ENCODE measurements at regions not wholly inside any gene's neighbourhood (a gene's known extent, or its start where the extent isn't known, plus 50 kb on each side); places are given as distances from the start of the nearest gene placed in this dataset.

DNA sequence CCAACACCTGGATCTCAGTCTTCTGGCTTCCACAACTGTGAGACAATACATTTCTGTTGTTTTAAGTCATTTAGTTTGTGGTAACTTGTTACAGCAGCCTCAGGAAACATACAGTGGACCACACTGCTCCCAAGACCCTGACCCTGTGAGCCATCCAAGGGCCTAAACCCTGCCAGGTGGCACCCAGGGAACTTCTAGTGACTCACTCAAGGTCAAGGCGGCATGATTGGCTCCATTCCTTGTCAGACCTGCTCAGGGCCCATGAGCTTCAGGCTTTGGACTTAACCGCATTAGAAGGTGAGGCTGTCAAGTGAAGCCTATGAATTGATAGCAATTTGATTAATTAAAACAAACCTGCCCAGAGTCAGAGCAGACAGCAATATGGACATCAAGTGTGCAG lies 165.7 kb upstream of the MAMLD1 start:
- H3K4me3 ChIP-seq (ENCODE audit: low read length in 2 of 2) = no peak overlapping the region
- Mint-ChIP-seq H3K4me1 (no peaks in the 10 kb centered on the region), H3K27ac (no peak overlapping the region), H3K4me3 (no peak overlapping the region), H3K9me3 (no peaks in the 10 kb centered on the region), H3K27me3 (no peaks in the 10 kb centered on the region), H3K36me3 (no peaks in the 10 kb centered on the region)
- H3K9me3 ChIP-seq (ENCODE audit: control insufficient read depth in 1 of 2, low read length in 2 of 2) = no peaks in the 10 kb centered on the region
- intact Hi-C loops (cut with micrococcal nuclease) = no loop called here
- ChIA-PET POLR2A (ENCODE audit: partially characterized antibody) (no interaction called here), CTCF (ENCODE audit: partially characterized antibody) (no interaction called here)
- H3K4me1 ChIP-seq (ENCODE audit: insufficient read depth, low read length) = no peaks in the 10 kb centered on the region
- H3K36me3 ChIP-seq (ENCODE audit: insufficient read depth, low read length) = no peaks in the 10 kb centered on the region
- no peak for DNase-seq
- H3K27me3 ChIP-seq (ENCODE audit: insufficient read depth, low read length) = no peaks in the 10 kb centered on the region
- no peak overlapping the region for H3K27ac ChIP-seq (ENCODE audit: low read depth, low read length)

DNA sequence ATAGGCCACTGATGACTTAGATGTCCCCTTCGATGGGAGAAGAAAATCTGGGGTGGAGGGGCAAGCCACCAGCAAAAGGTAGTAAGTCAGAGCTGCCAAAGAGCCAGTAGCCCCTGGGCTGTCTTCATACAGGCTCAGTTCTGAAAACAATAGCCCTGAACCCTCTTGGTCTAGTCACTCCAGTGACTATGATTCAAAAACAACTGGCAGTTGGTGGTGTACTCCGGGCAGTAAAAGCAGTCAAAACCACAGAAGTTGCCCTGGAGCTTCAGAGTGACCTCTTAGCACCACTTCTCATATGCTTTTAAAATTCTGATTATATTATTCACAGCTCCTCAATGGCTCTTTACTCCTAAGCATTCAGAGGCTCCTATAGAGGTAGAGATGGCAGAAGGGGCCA lies 164.3 kb upstream of the MAMLD1 start:
- H3K9me3 Mint-ChIP-seq = no peaks in the 10 kb centered on the region
- Histone ChIP-seq H3K27me3 (ENCODE audit: insufficient read depth, low read length) (no peaks in the 10 kb centered on the region), H3K27ac (ENCODE audit: low read depth, low read length) (no peak overlapping the region), H3K9me3 (ENCODE audit: control insufficient read depth in 1 of 2, low read length in 2 of 2) (no peaks in the 10 kb centered on the region), H3K4me1 (ENCODE audit: insufficient read depth, low read length) (no peaks in the 10 kb centered on the region), H3K4me3 (ENCODE audit: low read length in 2 of 2) (no peak overlapping the region), H3K36me3 (ENCODE audit: insufficient read depth, low read length) (no peaks in the 10 kb centered on the region)
- H3K36me3 Mint-ChIP-seq = no peaks in the 10 kb centered on the region
- H3K27ac Mint-ChIP-seq = no peak overlapping the region
- no peaks in the 10 kb centered on the region for H3K27me3 Mint-ChIP-seq
- intact Hi-C loops (cut with micrococcal nuclease) = no loop called here
- no peaks in the 10 kb centered on the region for H3K4me1 Mint-ChIP-seq
- ChIA-PET POLR2A (ENCODE audit: partially characterized antibody) (no interaction called here), CTCF (ENCODE audit: partially characterized antibody) (no interaction called here)
- no peak overlapping the region for H3K4me3 Mint-ChIP-seq
- DNase-seq = no peak

DNA sequence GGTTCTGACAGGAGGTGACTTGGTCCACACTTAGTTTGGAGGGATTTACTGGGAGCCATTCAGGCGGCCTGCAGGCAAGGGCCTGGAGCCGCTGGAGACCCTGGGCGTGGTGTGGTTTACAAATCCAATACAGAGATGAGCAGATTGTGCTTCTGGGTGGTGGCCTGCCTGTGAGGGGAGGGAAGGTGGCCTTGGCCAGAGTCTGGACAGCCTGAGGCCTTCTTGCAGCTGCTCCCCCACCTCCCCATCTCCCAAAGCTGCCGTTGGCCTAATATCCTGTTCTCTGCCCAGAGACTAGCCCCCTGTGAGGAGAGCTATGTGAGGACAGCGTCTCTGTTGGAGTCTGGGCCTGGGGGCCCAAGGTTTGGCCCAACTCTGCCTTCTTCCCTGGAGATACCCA lies 163.9 kb upstream of the MAMLD1 start:
- CTCF ChIA-PET (ENCODE audit: partially characterized antibody) = no interaction called here
- POLR2A ChIA-PET (ENCODE audit: partially characterized antibody) = no interaction called here
- Histone ChIP-seq H3K4me1 (ENCODE audit: insufficient read depth, low read length) (no peaks in the 10 kb centered on the region), H3K9me3 (ENCODE audit: control insufficient read depth in 1 of 2, low read length in 2 of 2) (no peaks in the 10 kb centered on the region), H3K4me3 (ENCODE audit: low read length in 2 of 2) (no peak overlapping the region), H3K36me3 (ENCODE audit: insufficient read depth, low read length) (no peaks in the 10 kb centered on the region), H3K27me3 (ENCODE audit: insufficient read depth, low read length) (no peaks in the 10 kb centered on the region), H3K27ac (ENCODE audit: low read depth, low read length) (no peak overlapping the region)
- Mint-ChIP-seq H3K4me1 (no peaks in the 10 kb centered on the region), H3K4me3 (no peak overlapping the region), H3K27ac (no peak overlapping the region), H3K36me3 (no peaks in the 10 kb centered on the region), H3K9me3 (no peaks in the 10 kb centered on the region), H3K27me3 (no peaks in the 10 kb centered on the region)
- intact Hi-C loops (cut with micrococcal nuclease) = no loop called here
- DNase-seq = no peak

DNA sequence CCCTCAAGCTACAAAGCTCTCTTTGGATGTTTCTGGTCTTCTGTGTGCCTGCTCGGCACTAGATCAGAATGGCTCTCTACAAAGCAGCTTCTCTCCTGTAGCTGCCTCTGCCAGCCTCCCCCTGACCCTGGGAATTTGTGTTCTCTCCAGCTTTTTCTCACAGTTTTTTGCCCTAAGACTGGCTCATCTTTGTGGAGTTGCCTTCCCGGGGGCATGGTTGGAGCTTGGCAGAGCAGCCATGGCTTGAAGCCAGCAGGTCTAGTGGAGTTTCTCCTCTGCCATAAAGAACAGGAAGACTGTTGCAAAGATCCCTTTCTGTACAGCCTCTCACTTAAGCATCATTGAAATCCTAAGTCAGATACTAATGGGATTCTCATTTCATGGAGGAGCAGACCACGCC lies 163.3 kb upstream of the MAMLD1 start:
- Histone ChIP-seq H3K36me3 (ENCODE audit: insufficient read depth, low read length) (no peaks in the 10 kb centered on the region), H3K4me1 (ENCODE audit: insufficient read depth, low read length) (no peaks in the 10 kb centered on the region), H3K27ac (ENCODE audit: low read depth, low read length) (no peak overlapping the region), H3K27me3 (ENCODE audit: insufficient read depth, low read length) (no peaks in the 10 kb centered on the region), H3K9me3 (ENCODE audit: control insufficient read depth in 1 of 2, low read length in 2 of 2) (no peaks in the 10 kb centered on the region), H3K4me3 (ENCODE audit: low read length in 2 of 2) (no peak overlapping the region)
- no peak overlapping the region for H3K27ac Mint-ChIP-seq
- no peaks in the 10 kb centered on the region for H3K9me3 Mint-ChIP-seq
- no peak overlapping the region for H3K4me3 Mint-ChIP-seq
- no peaks in the 10 kb centered on the region for H3K36me3 Mint-ChIP-seq
- no peaks in the 10 kb centered on the region for H3K27me3 Mint-ChIP-seq
- CTCF ChIA-PET (ENCODE audit: partially characterized antibody) = no interaction called here
- no peak for DNase-seq
- POLR2A ChIA-PET (ENCODE audit: partially characterized antibody) = no interaction called here
- H3K4me1 Mint-ChIP-seq = no peaks in the 10 kb centered on the region
- intact Hi-C loops (cut with micrococcal nuclease) = no loop called here

DNA sequence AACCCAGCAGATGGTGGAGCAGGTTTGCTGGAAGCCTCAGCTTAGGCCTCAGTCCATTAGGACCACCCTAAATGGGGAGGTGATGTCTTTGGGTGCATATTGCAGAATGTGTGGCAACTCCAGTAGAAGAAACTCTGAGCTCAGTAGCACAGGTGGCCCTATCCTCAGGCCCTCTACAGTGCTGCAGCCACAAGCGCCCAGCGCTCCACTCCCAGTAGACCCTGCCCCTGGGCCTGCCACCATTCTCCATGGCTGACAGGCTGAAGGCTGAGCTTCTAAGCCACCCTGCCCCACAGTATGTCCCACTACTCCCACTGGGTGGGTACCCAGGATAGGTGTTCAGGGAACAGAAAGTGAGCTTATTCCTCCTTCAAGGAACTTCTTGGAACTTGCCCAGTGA lies 162.8 kb upstream of the MAMLD1 start:
- no peaks in the 10 kb centered on the region for H3K36me3 ChIP-seq (ENCODE audit: insufficient read depth, low read length)
- no peak overlapping the region for H3K4me3 Mint-ChIP-seq
- H3K4me3 ChIP-seq (ENCODE audit: low read length in 2 of 2) = no peak overlapping the region
- H3K4me1 Mint-ChIP-seq = no peaks in the 10 kb centered on the region
- no peaks in the 10 kb centered on the region for H3K27me3 ChIP-seq (ENCODE audit: insufficient read depth, low read length)
- DNase-seq = no peak
- H3K4me1 ChIP-seq (ENCODE audit: insufficient read depth, low read length) = no peaks in the 10 kb centered on the region
- H3K36me3 Mint-ChIP-seq = no peaks in the 10 kb centered on the region
- POLR2A ChIA-PET (ENCODE audit: partially characterized antibody) = no interaction called here
- intact Hi-C loops (cut with micrococcal nuclease) = no loop called here
- no peak overlapping the region for H3K27ac ChIP-seq (ENCODE audit: low read depth, low read length)
- CTCF ChIA-PET (ENCODE audit: partially characterized antibody) = no interaction called here
- H3K27ac Mint-ChIP-seq = no peak overlapping the region
- no peaks in the 10 kb centered on the region for H3K9me3 Mint-ChIP-seq
- no peaks in the 10 kb centered on the region for H3K9me3 ChIP-seq (ENCODE audit: control insufficient read depth in 1 of 2, low read length in 2 of 2)
- H3K27me3 Mint-ChIP-seq = no peaks in the 10 kb centered on the region

DNA sequence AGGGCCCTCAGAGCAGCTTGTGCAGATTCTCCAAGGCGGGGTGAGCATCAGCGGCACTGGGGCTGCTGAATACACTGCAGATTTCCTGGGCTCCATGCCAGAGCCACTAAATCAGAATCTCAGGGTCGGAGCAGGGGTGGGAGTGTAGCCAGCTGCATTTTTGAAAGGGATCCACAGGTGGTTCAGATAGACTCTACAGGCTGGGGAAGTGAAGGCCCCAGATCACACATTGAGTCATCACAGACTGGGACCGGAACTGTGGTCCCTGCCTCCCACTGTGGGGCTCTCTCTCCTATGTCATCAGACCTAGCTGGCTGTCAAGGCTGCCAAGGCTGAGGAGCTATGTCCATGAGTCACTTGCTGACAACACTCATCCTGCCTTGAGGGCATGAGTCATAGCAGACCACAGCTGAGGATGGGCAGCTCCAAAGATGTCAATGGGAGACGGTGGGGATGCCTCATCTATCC lies 162.3 kb upstream of the MAMLD1 start:
- no peak overlapping the region for H3K4me3 ChIP-seq (ENCODE audit: low read length in 2 of 2)
- DNase-seq = no peak
- H3K4me1 ChIP-seq (ENCODE audit: insufficient read depth, low read length) = no peaks in the 10 kb centered on the region
- H3K27me3 ChIP-seq (ENCODE audit: insufficient read depth, low read length) = no peaks in the 10 kb centered on the region
- ChIA-PET CTCF (ENCODE audit: partially characterized antibody) (no interaction called here), POLR2A (ENCODE audit: partially characterized antibody) (no interaction called here)
- no peaks in the 10 kb centered on the region for H3K27me3 Mint-ChIP-seq
- H3K36me3 Mint-ChIP-seq = no peaks in the 10 kb centered on the region
- no peaks in the 10 kb centered on the region for H3K4me1 Mint-ChIP-seq
- no peak overlapping the region for H3K27ac ChIP-seq (ENCODE audit: low read depth, low read length)
- no peaks in the 10 kb centered on the region for H3K9me3 ChIP-seq (ENCODE audit: control insufficient read depth in 1 of 2, low read length in 2 of 2)
- no peaks in the 10 kb centered on the region for H3K9me3 Mint-ChIP-seq
- H3K27ac Mint-ChIP-seq = no peak overlapping the region
- no peaks in the 10 kb centered on the region for H3K36me3 ChIP-seq (ENCODE audit: insufficient read depth, low read length)
- no peak overlapping the region for H3K4me3 Mint-ChIP-seq
- intact Hi-C loops (cut with micrococcal nuclease) = no loop called here

DNA sequence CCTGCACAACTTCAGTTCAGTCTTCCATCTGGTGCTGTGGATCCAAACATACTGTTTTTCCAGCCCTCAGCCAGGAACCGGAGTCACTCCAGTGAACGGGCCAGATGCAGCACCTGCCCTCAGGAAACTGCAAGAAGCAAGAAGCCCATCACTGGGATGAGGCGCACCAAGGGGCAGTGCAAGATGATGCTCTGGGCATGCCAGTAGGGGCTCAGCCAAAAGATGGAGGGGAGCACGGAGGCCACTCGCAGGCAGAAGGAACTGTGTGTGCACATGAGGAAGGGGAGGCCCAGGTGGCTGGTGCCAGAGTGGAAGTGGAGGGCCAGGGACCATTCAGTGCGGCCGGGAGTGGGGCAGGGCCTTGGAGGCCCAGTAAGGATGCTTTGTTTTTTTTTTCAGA lies 161.7 kb upstream of the MAMLD1 start:
- H3K36me3 Mint-ChIP-seq = no peaks in the 10 kb centered on the region
- no peak for DNase-seq
- H3K27me3 Mint-ChIP-seq = no peaks in the 10 kb centered on the region
- H3K36me3 ChIP-seq (ENCODE audit: insufficient read depth, low read length) = no peaks in the 10 kb centered on the region
- H3K9me3 Mint-ChIP-seq = no peaks in the 10 kb centered on the region
- no peaks in the 10 kb centered on the region for H3K4me1 Mint-ChIP-seq
- CTCF ChIA-PET (ENCODE audit: partially characterized antibody) = no interaction called here
- no peaks in the 10 kb centered on the region for H3K4me1 ChIP-seq (ENCODE audit: insufficient read depth, low read length)
- H3K27ac ChIP-seq (ENCODE audit: low read depth, low read length) = no peak overlapping the region
- H3K27me3 ChIP-seq (ENCODE audit: insufficient read depth, low read length) = no peaks in the 10 kb centered on the region
- intact Hi-C loops (cut with micrococcal nuclease) = no loop called here
- POLR2A ChIA-PET (ENCODE audit: partially characterized antibody) = no interaction called here
- no peak overlapping the region for H3K4me3 Mint-ChIP-seq
- no peaks in the 10 kb centered on the region for H3K9me3 ChIP-seq (ENCODE audit: control insufficient read depth in 1 of 2, low read length in 2 of 2)
- H3K27ac Mint-ChIP-seq = peak overlapping the region in 1 of 7 donors; percentile 38
- no peak overlapping the region for H3K4me3 ChIP-seq (ENCODE audit: low read length in 2 of 2)

DNA sequence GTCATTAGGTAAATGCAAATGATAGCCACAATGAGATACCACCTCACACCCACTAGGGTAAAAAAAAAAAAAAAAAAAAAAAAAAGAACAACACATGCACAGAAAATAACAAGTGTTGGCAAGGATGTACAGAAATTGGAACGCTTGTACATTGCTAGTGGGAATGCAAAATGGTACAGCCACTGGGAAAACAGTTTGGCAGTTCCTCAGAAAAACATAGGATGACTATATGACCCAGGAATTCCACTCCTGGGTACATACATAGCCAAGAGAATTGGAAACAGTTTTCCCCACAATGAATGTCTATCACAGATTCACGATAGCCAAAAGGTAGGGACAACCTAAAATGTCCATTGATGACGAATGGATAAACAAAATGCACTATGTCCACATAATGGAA lies 161.3 kb upstream of the MAMLD1 start:
- CTCF ChIA-PET (ENCODE audit: partially characterized antibody) = no interaction called here

More for the DNA sequence above, 161.3 kb upstream of the MAMLD1 start:
- H3K27me3 ChIP-seq (ENCODE audit: insufficient read depth, low read length) = no peaks in the 10 kb centered on the region
- POLR2A ChIA-PET (ENCODE audit: partially characterized antibody) = no interaction called here
- Mint-ChIP-seq H3K4me3 (no peak overlapping the region), H3K27ac (no peak overlapping the region), H3K27me3 (no peaks in the 10 kb centered on the region), H3K4me1 (no peaks in the 10 kb centered on the region), H3K36me3 (no peaks in the 10 kb centered on the region), H3K9me3 (no peaks in the 10 kb centered on the region)
- no peak for DNase-seq
- H3K4me1 ChIP-seq (ENCODE audit: insufficient read depth, low read length) = no peaks in the 10 kb centered on the region
- H3K4me3 ChIP-seq (ENCODE audit: low read length in 2 of 2) = no peak overlapping the region
- H3K36me3 ChIP-seq (ENCODE audit: insufficient read depth, low read length) = no peaks in the 10 kb centered on the region
- intact Hi-C loops (cut with micrococcal nuclease) = no loop called here
- no peak overlapping the region for H3K27ac ChIP-seq (ENCODE audit: low read depth, low read length)
- no peaks in the 10 kb centered on the region for H3K9me3 ChIP-seq (ENCODE audit: control insufficient read depth in 1 of 2, low read length in 2 of 2)
